Adrenal gland (tissue), 5 donors: ENCODE measurements at regions not wholly inside any gene's neighbourhood (a gene's known extent, or its start where the extent isn't known, plus 50 kb on each side); places are given as distances from the start of the nearest gene placed in this dataset.

Experiments used
- CTCF ChIP-seq, 6 experiments: fragments of 450-650 bp in 4 of 6; fragments of 200-600 bp in 2 of 6; sonication (generic) in 1 of 6; IDR thresholded peaks; 1 replicate in 5 of 6; 2 replicates in 1 of 6; pipeline versions ENCODE4 v1.5.1 to v1.8.0; 2016 to 2021; ENCODE audit warnings: antibody characterized with exemption in 6 of 6, mild to moderate bottlenecking in 2 of 6, moderate library complexity in 1 of 6
- POLR2A ChIP-seq, 2 donors: fragments of 450-650 bp; IDR thresholded peaks; one replicate each; pipeline ENCODE4 v1.6.1; 2017; ENCODE audit warnings: antibody characterized with exemption in 2 of 2, mild to moderate bottlenecking in 2 of 2, moderate library complexity in 1 of 2
- donor health status: DM: no; HTN: no; CAD: no.

DNA sequence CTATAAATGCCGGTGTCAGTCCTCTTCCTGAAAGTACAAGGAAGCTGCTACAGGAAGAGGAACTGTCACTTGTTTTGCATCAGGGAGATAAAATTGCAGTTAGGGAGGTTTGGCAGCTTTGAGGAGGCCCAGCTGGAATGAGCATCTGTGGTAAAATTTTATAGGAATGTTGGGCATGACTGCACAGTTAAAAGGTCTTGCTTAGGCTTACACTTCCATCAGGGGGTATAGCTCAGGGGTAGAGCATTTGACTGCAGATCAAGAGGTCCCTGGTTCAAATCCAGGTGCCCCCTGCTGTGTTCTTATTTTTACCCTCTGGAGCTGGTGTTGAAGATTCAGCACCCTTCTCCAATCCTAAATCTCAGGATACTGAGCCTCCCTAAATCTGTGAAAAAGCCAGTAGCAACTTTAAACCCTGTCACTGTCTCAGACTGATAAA is 65.9 kb downstream of the ZNF467 start:
- TF ChIP-seq CTCF (IDR thresholded peaks at IDR 0.05) = no peak
- no peak for TF ChIP-seq POLR2A (IDR thresholded peaks at IDR 0.05)
